SU-DHL-6 (cell line): ENCODE measurements at regions not wholly inside any gene's neighbourhood (a gene's known extent, or its start where the extent isn't known, plus 50 kb on each side); places are given as distances from the start of the nearest gene placed in this dataset.

ENCODE experiments used
- H2AFZ ChIP-seq: fragments of 200-600 bp; sonication (generic); 2 replicates; pipeline ENCODE4 v1.6.1; 2014; ENCODE audit warnings: low read depth, mild to moderate bottlenecking, moderate library complexity, mixed read lengths, antibody characterized with exemption, low read length; ENCODE audit not compliant: severe bottlenecking
- H3F3A ChIP-seq: fragments of 200-600 bp; shearing (Covaris generic); 2 replicates; pipeline ENCODE4 v1.6.0; 2016; ENCODE audit warnings: antibody characterized with exemption, mild to moderate bottlenecking; ENCODE audit not compliant: insufficient read depth
- H3K27ac ChIP-seq: fragments of 200-600 bp; sonication (generic); 2 replicates; pipeline ENCODE4 v1.5.1; 2016; ENCODE audit warnings: low read depth, mild to moderate bottlenecking, low read length, moderate library complexity, mixed read lengths
- H3K27me3 ChIP-seq: fragments of 200-600 bp; sonication (generic), shearing (Covaris generic); 2 replicates; pipeline ENCODE4 v1.6.0; 2014; ENCODE audit warnings: mild to moderate bottlenecking, low read length
- H3K36me3 ChIP-seq: fragments of 200-600 bp; sonication (generic); 2 replicates; pipeline ENCODE4 v1.6.1; 2014; ENCODE audit warnings: mild to moderate bottlenecking, low read length, mixed read lengths
- H3K4me2 ChIP-seq: fragments of 300-600, 200-600 bp; shearing (Covaris generic), sonication (generic); 2 replicates; pipeline ENCODE4 v1.6.0; 2014; ENCODE audit warnings: low read length, low read depth, mild to moderate bottlenecking; ENCODE audit not compliant: poor library complexity, severe bottlenecking
- H3K4me3 ChIP-seq: fragments of 200-600 bp; sonication (generic); 2 replicates; pipeline ENCODE4 v1.5.1; 2014; ENCODE audit warnings: antibody characterized with exemption, low read length, mild to moderate bottlenecking, mixed read lengths; ENCODE audit not compliant: insufficient read depth, poor library complexity, severe bottlenecking
- H3K79me2 ChIP-seq: fragments of 200-600 bp; sonication (generic); 2 replicates; pipeline ENCODE4 v1.6.1; 2014; ENCODE audit warnings: mild to moderate bottlenecking, low read length, moderate library complexity; ENCODE audit not compliant: insufficient read depth
- H3K9ac ChIP-seq: fragments of 200-600 bp; sonication (generic); 2 replicates; pipeline ENCODE4 v1.7.0; 2014; ENCODE audit warnings: mild to moderate bottlenecking, low read length
- H3K9me2 ChIP-seq: fragments of 200-600 bp; sonication (generic); replicated peaks from 2 replicates; pipeline ENCODE4 v1.6.1; 2014; ENCODE audit warnings: low read length; ENCODE audit not compliant: insufficient read depth
- H3K9me3 ChIP-seq: fragments of 200-600 bp; sonication (generic); 2 replicates; pipeline ENCODE4 v1.6.1; 2014; ENCODE audit warnings: low read length, mixed read lengths; ENCODE audit not compliant: insufficient read depth
- H4K20me1 ChIP-seq: fragments of 200-600 bp; sonication (generic); 2 replicates; pipeline ENCODE4 v1.6.1; 2014; ENCODE audit warnings: low read depth, mild to moderate bottlenecking, antibody characterized with exemption, low read length, moderate library complexity, mixed read lengths
- CTCF ChIP-seq: fragments of 200-600 bp; sonication (generic); IDR thresholded peaks from one replicate; pipeline ENCODE4 v1.5.1; 2017; ENCODE audit warnings: antibody characterized with exemption, mild to moderate bottlenecking, low read length, moderate library complexity; ENCODE audit not compliant: insufficient read depth, poor library complexity, severe bottlenecking
- EZH2phosphoT487 ChIP-seq: fragments of 200-600 bp; sonication (generic), shearing (Covaris generic); conservative IDR thresholded peaks from 2 replicates; pipeline ENCODE4 v1.6.1; 2018; ENCODE audit warnings: mild to moderate bottlenecking, antibody characterized with exemption, low read length, moderate library complexity, mixed read lengths

DNA sequence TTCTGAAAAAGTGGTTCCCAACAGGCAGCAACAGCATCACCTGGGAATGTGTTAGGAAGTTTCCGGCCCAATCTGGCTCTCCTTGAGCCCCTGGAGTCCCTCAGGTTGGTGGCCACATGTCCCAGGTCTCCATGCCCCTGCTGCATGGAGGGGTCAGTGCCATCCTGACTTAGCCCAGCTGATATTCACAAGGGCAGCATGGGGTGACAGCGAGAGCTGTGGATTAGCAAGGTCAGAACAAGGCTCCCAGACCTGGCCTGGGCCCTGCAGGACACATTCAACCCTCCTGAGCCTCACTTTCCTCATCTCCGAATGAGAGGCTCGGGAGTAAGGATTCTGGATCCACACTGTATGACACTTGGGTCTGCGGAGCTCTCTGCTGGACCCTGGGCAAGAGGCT lies 243.8 kb upstream of the TLE3 start:
- no peak overlapping the region for H3K27ac ChIP-seq
- H3F3A ChIP-seq = no peaks in the 10 kb centered on the region
- H3K27me3 ChIP-seq = no peaks in the 10 kb centered on the region
- no peaks in the 10 kb centered on the region for H4K20me1 ChIP-seq
- TF ChIP-seq EZH2phosphoT487 = no peak
- no peak for TF ChIP-seq CTCF
- no peaks in the 10 kb centered on the region for H3K9me3 ChIP-seq
- no peaks in the 10 kb centered on the region for H3K9me2 ChIP-seq
- no peaks in the 10 kb centered on the region for H3K36me3 ChIP-seq
- H3K4me2 ChIP-seq = no peak overlapping the region
- H2AFZ ChIP-seq = no peak overlapping the region
- H3K9ac ChIP-seq = no peak overlapping the region
- H3K4me3 ChIP-seq = no peak overlapping the region
- H3K79me2 ChIP-seq = no peaks in the 10 kb centered on the region

GRCh38 chr15:70340494-70340870 lies 242.8 kb upstream of the TLE3 start:
- Histone ChIP-seq H3K9me2 (no peaks in the 10 kb centered on the region), H3K27ac (no peak overlapping the region), H3K4me3 (no peak overlapping the region), H3K9ac (no peak overlapping the region), H3F3A (no peaks in the 10 kb centered on the region), H3K27me3 (no peaks in the 10 kb centered on the region), H3K4me2 (no peak overlapping the region), H2AFZ (no peak overlapping the region), H3K9me3 (no peaks in the 10 kb centered on the region), H3K79me2 (no peaks in the 10 kb centered on the region), H3K36me3 (no peaks in the 10 kb centered on the region), H4K20me1 (no peaks in the 10 kb centered on the region)
- TF ChIP-seq CTCF (no peak), EZH2phosphoT487 (no peak)

- no peak overlapping the region for H2AFZ ChIP-seq
- no peaks in the 10 kb centered on the region; the same call in 1 of the 2 replicates for H3K36me3 ChIP-seq
- no peaks in the 10 kb centered on the region for H3K79me2 ChIP-seq
- TF ChIP-seq EZH2phosphoT487 = no peak
- no peak for TF ChIP-seq CTCF
- no peak overlapping the region for H3K4me2 ChIP-seq
- H3K27ac ChIP-seq = no peak overlapping the region
- H3K9me2 ChIP-seq = no peaks in the 10 kb centered on the region
- no peaks in the 10 kb centered on the region for H4K20me1 ChIP-seq
- no peaks in the 10 kb centered on the region for H3F3A ChIP-seq
- no peak overlapping the region for H3K4me3 ChIP-seq
- no peak overlapping the region for H3K9ac ChIP-seq
- no peaks in the 10 kb centered on the region for H3K27me3 ChIP-seq
- H3K9me3 ChIP-seq = no peaks in the 10 kb centered on the region
These were observed 242.1 kb upstream of the TLE3 start for GRCh38 chr15:70339571-70340493.
